PC-9 (cell line): ENCODE measurements at regions not wholly inside any gene's neighbourhood (a gene's known extent, or its start where the extent isn't known, plus 50 kb on each side); places are given as distances from the start of the nearest gene placed in this dataset.

Experiments
- BruUV-seq: library from RNA; stranded (reverse); fragments of 400-500 nt; replicated peaks from 2 replicates; lab custom pipeline; 2021; lab: Mats Ljungman, UMichigan
- CTCF ChIA-PET: fragments of 300-600 bp; sonication (Branson Sonifier 250); formaldehyde crosslinking; loops from one replicate; lab custom pipeline; 2022; ENCODE audit warnings: antibody characterized with exemption; lab: Charles Lee
- POLR2A ChIA-PET: fragments of 300-600 bp; sonication (Branson Sonifier 250); formaldehyde crosslinking; loops from one replicate; lab custom pipeline; 2022; ENCODE audit warnings: antibody characterized with exemption; ENCODE audit not compliant: unreplicated experiment; lab: Charles Lee
- DNase-seq, 2 experiments: peaks; one replicate each; pipeline versions ENCODE4 v3.0.0 to v3.0.0-alpha.2; 2015 to 2022; ENCODE audit warnings: mixed read lengths in 1 of 2
- H2AFZ ChIP-seq: fragments of 200-600 bp; sonication (generic); 2 replicates; pipeline ENCODE4 v1.8.1; 2017; ENCODE audit warnings: antibody characterized with exemption
- H3F3A ChIP-seq: fragments of 200-600 bp; sonication (generic); 2 replicates; pipeline ENCODE4 v1.8.1; 2017; ENCODE audit warnings: antibody characterized with exemption, mild to moderate bottlenecking, low read depth; ENCODE audit not compliant: insufficient read depth
- H3K27ac ChIP-seq: fragments of 200-600 bp; sonication (generic); 2 replicates; pipeline ENCODE4 v1.6.1; 2016; ENCODE audit warnings: mixed run types
- H3K27me3 ChIP-seq: fragments of 200-600 bp; sonication (generic); 2 replicates; pipeline ENCODE4 v1.6.1; 2016; ENCODE audit warnings: low read depth, mixed run types; ENCODE audit not compliant: insufficient read depth
- H3K36me3 ChIP-seq: fragments of 200-600 bp; sonication (generic); 2 replicates; pipeline ENCODE4 v1.6.1; 2016; ENCODE audit warnings: low read depth, mixed run types
- H3K4me1 ChIP-seq: fragments of 200-600 bp; sonication (generic); replicated peaks from 2 replicates; pipeline ENCODE4 v1.6.1; 2016; ENCODE audit warnings: mixed run types; ENCODE audit not compliant: insufficient read depth
- H3K4me2 ChIP-seq: fragments of 200-600 bp; sonication (generic); 2 replicates; pipeline ENCODE4 v1.6.1; 2017; ENCODE audit warnings: mixed run types
- H3K4me3 ChIP-seq: fragments of 200-600 bp; sonication (generic); 2 replicates; pipeline ENCODE4 v1.6.1; 2016; ENCODE audit warnings: mixed run types
- H3K79me2 ChIP-seq: fragments of 200-600 bp; sonication (generic); 2 replicates; pipeline ENCODE4 v1.6.1; 2017; ENCODE audit warnings: low read depth, mixed run types
- H3K9me2 ChIP-seq: fragments of 200-600 bp; sonication (generic); 2 replicates; pipeline ENCODE4 v1.8.1; 2017; ENCODE audit warnings: mild to moderate bottlenecking; ENCODE audit not compliant: insufficient read depth
- H3K9me3 ChIP-seq: fragments of 200-600 bp; sonication (generic); 2 replicates; pipeline ENCODE4 v1.8.1; 2016; ENCODE audit warnings: low read depth; ENCODE audit not compliant: insufficient read depth
- H4K20me1 ChIP-seq: fragments of 200-600 bp; sonication (generic); 2 replicates; pipeline ENCODE4 v1.8.1; 2017; ENCODE audit not compliant: insufficient read depth
- CTCF ChIP-seq: fragments of 200-600 bp; sonication (generic); conservative IDR thresholded peaks from 2 replicates; pipeline ENCODE4 v1.6.1; 2017; ENCODE audit warnings: mixed run types, antibody characterized with exemption, mild to moderate bottlenecking, moderate library complexity
- EZH2 ChIP-seq: fragments of 200-600 bp; sonication (generic); IDR thresholded peaks from 2 replicates; pipeline ENCODE4 v1.8.0; 2017; ENCODE audit warnings: antibody characterized with exemption, low read depth
- intact Hi-C: fragments of 100-400 bp; cut with micrococcal nuclease; formaldehyde crosslinking; loops from one replicate; pipeline ENCODE4 v1.10.0; 2022; ENCODE audit not compliant: unreplicated experiment

GRCh38 chr9:617445-618085, 223.9 kb upstream of the DMRT1 start:
- BruUV-seq, result no TSS peak
- Histone ChIP-seq H3F3A (no peaks in the 10 kb centered on the region), H3K4me3 (no peak overlapping the region), H3K9me3 (no peaks in the 10 kb centered on the region), H3K27ac (no peak overlapping the region), H3K27me3 (no peaks in the 10 kb centered on the region), H2AFZ (no peak overlapping the region), H3K4me2 (no peak overlapping the region), H3K9me2 (no peaks in the 10 kb centered on the region), H3K79me2 (no peaks in the 10 kb centered on the region), H3K4me1 (no peaks in the 10 kb centered on the region), H4K20me1 (no peaks in the 10 kb centered on the region), H3K36me3 (no peaks in the 10 kb centered on the region)
- ChIA-PET CTCF (no interaction called here), POLR2A (no interaction called here)
- DNase-seq, result no peak
- intact Hi-C loops, result loop anchor here (10.0 kb wide), 2 partner anchors 77 to 113 kb away; partner anchors contain the start of gene KANK1
- TF ChIP-seq CTCF, result no peak
- no peak for TF ChIP-seq EZH2

DNA sequence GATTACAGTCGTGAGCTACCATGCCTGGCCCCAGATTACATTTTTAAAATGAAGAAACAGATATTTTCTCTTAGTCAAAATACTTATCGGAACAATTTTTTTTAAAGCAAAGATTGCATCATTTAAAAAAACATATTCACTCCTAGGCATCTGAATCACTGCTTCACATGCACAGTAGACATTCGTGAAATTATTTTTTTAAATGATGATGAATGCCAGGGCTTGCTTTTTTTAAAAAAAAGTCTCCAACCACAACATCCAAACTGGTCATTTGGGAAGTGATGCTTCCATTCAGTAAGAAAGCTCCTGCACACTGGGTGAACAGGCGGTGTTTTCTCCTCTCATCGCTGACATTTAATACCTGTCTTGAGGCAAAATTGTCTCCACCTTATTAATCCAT, 223.0 kb upstream of the DMRT1 start:
- no TSS peak for BruUV-seq
- DNase-seq, result no peak
- Histone ChIP-seq H3K4me1 (no peaks in the 10 kb centered on the region), H2AFZ (no peak overlapping the region), H3K9me2 (no peaks in the 10 kb centered on the region), H3K4me3 (no peak overlapping the region), H3K36me3 (no peaks in the 10 kb centered on the region), H3K79me2 (no peaks in the 10 kb centered on the region), H3K27ac (no peak overlapping the region), H3K4me2 (no peak overlapping the region), H3K27me3 (no peaks in the 10 kb centered on the region), H3F3A (no peaks in the 10 kb centered on the region), H4K20me1 (no peaks in the 10 kb centered on the region), H3K9me3 (no peaks in the 10 kb centered on the region)
- TF ChIP-seq CTCF (no peak), EZH2 (no peak)
- ChIA-PET POLR2A (no interaction called here), CTCF (no interaction called here)
- intact Hi-C loops, result loop anchor here (10.0 kb wide), 2 partner anchors 76 to 114 kb away; partner anchors contain the start of gene KANK1

DNA sequence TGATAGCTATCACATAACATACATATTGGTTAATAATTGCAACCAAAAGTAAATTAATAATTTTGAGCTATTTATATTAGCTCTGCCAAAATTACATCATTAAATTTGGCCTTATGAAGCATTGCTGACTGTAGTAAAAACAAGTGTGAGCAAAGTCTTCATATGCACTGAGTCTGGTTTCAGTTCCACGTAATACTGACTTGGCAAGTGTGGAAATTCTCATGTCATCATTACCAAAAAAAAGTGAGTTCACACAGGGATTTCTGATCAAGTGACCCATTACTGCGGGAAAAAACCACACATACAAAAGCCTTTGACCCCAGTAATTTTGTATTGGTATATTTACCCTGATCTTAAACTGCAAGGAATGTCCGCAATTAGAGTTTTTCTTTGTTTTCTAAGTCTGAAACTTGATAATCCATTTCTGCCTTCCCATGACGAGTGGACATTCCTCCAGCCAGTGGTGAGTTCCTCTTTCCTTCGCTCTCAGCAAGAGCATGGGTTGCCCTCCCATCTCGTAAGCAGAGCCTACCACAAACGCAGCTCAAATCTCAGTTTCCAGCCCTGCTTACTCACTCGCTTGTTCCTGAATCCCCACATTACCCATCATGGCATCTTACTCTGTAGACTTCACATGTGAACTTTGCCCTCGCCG, 220.2 kb upstream of the DMRT1 start:
- H4K20me1 ChIP-seq, result no peaks in the 10 kb centered on the region
- ChIA-PET CTCF (no interaction called here), POLR2A (no interaction called here)
- no peak overlapping the region for H3K4me2 ChIP-seq
- no peaks in the 10 kb centered on the region for H3K9me3 ChIP-seq
- H3K9me2 ChIP-seq, result no peaks in the 10 kb centered on the region
- intact Hi-C loops, result no loop called here
- H2AFZ ChIP-seq, result no peak overlapping the region
- H3K79me2 ChIP-seq, result no peaks in the 10 kb centered on the region
- H3K4me1 ChIP-seq, result no peaks in the 10 kb centered on the region
- H3K36me3 ChIP-seq, result no peaks in the 10 kb centered on the region
- no peaks in the 10 kb centered on the region for H3F3A ChIP-seq
- H3K27ac ChIP-seq, result no peak overlapping the region
- DNase-seq, result no peak
- H3K27me3 ChIP-seq, result no peaks in the 10 kb centered on the region
- BruUV-seq, result no TSS peak
- H3K4me3 ChIP-seq, result no peak overlapping the region
- no peak for TF ChIP-seq CTCF
- TF ChIP-seq EZH2, result no peak
